Glutamatergic neuron (in vitro differentiated cells): ENCODE measurements at regions not wholly inside any gene's neighbourhood (a gene's known extent, or its start where the extent isn't known, plus 50 kb on each side); places are given as distances from the start of the nearest gene placed in this dataset.

ENCODE experiments used
- DNase-seq: peaks from one replicate; pipeline ENCODE4 v3.0.0; 2022
- H3K27ac Mint-ChIP-seq: one replicate; pipeline ENCODE4 v1.8.0; 2020; ENCODE audit warnings: mild to moderate bottlenecking, mixed read lengths, inconsistent platforms; ENCODE audit not compliant: unreplicated experiment
- H3K27me3 Mint-ChIP-seq: one replicate; pipeline ENCODE4 v1.8.0; 2020; ENCODE audit warnings: mild to moderate bottlenecking, moderate library complexity, mixed read lengths, inconsistent platforms; ENCODE audit not compliant: unreplicated experiment
- H3K36me3 Mint-ChIP-seq: one replicate; pipeline ENCODE4 v1.8.0; 2020; ENCODE audit warnings: mild to moderate bottlenecking, mixed read lengths, inconsistent platforms; ENCODE audit not compliant: unreplicated experiment
- H3K4me1 Mint-ChIP-seq: one replicate; pipeline ENCODE4 v1.8.0; 2020; ENCODE audit warnings: mild to moderate bottlenecking, low read depth, mixed read lengths, inconsistent platforms; ENCODE audit not compliant: unreplicated experiment
- H3K4me3 Mint-ChIP-seq: one replicate; pipeline ENCODE4 v1.8.0; 2020; ENCODE audit warnings: mild to moderate bottlenecking, mixed read lengths, inconsistent platforms; ENCODE audit not compliant: unreplicated experiment
- H3K9me3 Mint-ChIP-seq: one replicate; pipeline ENCODE4 v1.8.0; 2020; ENCODE audit warnings: mild to moderate bottlenecking, moderate library complexity, mixed read lengths, inconsistent platforms; ENCODE audit not compliant: unreplicated experiment
- CTCF ChIP-seq: fragments of 200-600 bp; sonication (generic); IDR thresholded peaks from one replicate; pipeline ENCODE4 v1.5.0; 2021; ENCODE audit not compliant: partially characterized antibody, unreplicated experiment

- Mint-ChIP-seq H3K36me3 (peaks cover 6% of the 10 kb centered on the region), H3K27ac (no peak overlapping the region), H3K4me3 (no peak overlapping the region), H3K4me1 (no peaks in the 10 kb centered on the region), H3K9me3 (peaks cover 1% of the 10 kb centered on the region), H3K27me3 (no peaks in the 10 kb centered on the region)
- DNase-seq = no peak
- TF ChIP-seq CTCF = no peak
Measured at GRCh38 chr4:12507868-12508481, 976.2 kb downstream of the RAB28 start.

- no peak for TF ChIP-seq CTCF
- Mint-ChIP-seq H3K9me3 (peaks cover 4% of the 10 kb centered on the region), H3K36me3 (peaks cover 6% of the 10 kb centered on the region), H3K4me3 (no peak overlapping the region), H3K27me3 (no peaks in the 10 kb centered on the region), H3K4me1 (no peaks in the 10 kb centered on the region), H3K27ac (no peak overlapping the region)
- no peak for DNase-seq
Measured at GRCh38 chr4:12500409-12500808, 983.7 kb downstream of the RAB28 start.

GRCh38 chr4:12499693-12500092 is 984.4 kb downstream of the RAB28 start:
- Mint-ChIP-seq H3K27me3 (no peaks in the 10 kb centered on the region), H3K27ac (no peak overlapping the region), H3K4me1 (no peaks in the 10 kb centered on the region), H3K4me3 (no peak overlapping the region), H3K36me3 (peaks cover 6% of the 10 kb centered on the region), H3K9me3 (peaks cover 4% of the 10 kb centered on the region)
- DNase-seq = no peak
- TF ChIP-seq CTCF = no peak

- Mint-ChIP-seq H3K9me3 (peaks cover 2% of the 10 kb centered on the region), H3K36me3 (no peaks in the 10 kb centered on the region), H3K27me3 (no peaks in the 10 kb centered on the region), H3K4me1 (no peaks in the 10 kb centered on the region), H3K4me3 (no peak overlapping the region), H3K27ac (no peak overlapping the region)
- no peak for DNase-seq
- TF ChIP-seq CTCF = no peak
Measured at GRCh38 chr4:12495211-12495610, 988.9 kb downstream of the RAB28 start.

GRCh38 chr4:12492730-12493393 is 991.3 kb downstream of the RAB28 start:
- no peaks in the 10 kb centered on the region for H3K4me1 Mint-ChIP-seq
- no peaks in the 10 kb centered on the region for H3K36me3 Mint-ChIP-seq
- H3K27ac Mint-ChIP-seq = no peak overlapping the region
- no peaks in the 10 kb centered on the region for H3K27me3 Mint-ChIP-seq
- no peak overlapping the region for H3K4me3 Mint-ChIP-seq
- TF ChIP-seq CTCF = no peak
- no peak for DNase-seq
- peaks cover 2% of the 10 kb centered on the region for H3K9me3 Mint-ChIP-seq
